ENCODE measurements at regions not wholly inside any gene's neighbourhood (a gene's known extent, or its start where the extent isn't known, plus 50 kb on each side); places are given as distances from the start of the nearest gene placed in this dataset.

DNA sequence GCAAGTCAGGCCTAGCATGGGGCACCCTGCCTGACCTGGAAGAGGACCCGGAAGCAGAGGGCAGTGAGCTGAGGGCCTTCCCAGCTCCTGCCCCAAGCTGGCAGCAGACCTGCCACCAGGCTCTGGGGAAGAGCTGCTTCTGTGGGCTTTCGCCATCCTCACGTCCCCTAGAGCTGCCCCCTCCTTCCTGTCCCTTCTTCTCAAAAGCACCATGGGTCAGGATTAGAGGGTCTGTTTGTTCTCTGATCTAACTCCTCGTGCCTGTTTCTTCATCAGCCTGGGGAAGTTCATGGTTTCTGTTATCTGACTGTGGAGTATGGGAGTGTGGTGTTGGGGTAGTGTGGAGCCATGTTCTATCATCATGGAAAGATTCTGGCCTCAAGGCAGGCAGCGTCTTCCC, 58.4 kb upstream of the POLG start:
- no peaks in the 10 kb centered on the region for H3K27me3 ChIP-seq (replicated peaks; ENCODE audit: control insufficient read depth, insufficient read depth, low read length)
- no peak overlapping the region for H3K4me3 ChIP-seq (replicated peaks; ENCODE audit: low read depth, low read length)
- H3K36me3 ChIP-seq (ENCODE audit: control insufficient read depth, insufficient read depth, low read length): no peaks in the 10 kb centered on the region
- DNase-seq (ENCODE audit: extremely low read depth, insufficient read length): no peak
- TF ChIP-seq, protein P1, sequence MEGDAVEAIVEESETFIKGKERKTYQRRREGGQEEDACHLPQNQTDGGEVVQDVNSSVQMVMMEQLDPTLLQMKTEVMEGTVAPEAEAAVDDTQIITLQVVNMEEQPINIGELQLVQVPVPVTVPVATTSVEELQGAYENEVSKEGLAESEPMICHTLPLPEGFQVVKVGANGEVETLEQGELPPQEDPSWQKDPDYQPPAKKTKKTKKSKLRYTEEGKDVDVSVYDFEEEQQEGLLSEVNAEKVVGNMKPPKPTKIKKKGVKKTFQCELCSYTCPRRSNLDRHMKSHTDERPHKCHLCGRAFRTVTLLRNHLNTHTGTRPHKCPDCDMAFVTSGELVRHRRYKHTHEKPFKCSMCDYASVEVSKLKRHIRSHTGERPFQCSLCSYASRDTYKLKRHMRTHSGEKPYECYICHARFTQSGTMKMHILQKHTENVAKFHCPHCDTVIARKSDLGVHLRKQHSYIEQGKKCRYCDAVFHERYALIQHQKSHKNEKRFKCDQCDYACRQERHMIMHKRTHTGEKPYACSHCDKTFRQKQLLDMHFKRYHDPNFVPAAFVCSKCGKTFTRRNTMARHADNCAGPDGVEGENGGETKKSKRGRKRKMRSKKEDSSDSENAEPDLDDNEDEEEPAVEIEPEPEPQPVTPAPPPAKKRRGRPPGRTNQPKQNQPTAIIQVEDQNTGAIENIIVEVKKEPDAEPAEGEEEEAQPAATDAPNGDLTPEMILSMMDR (IDR thresholded peaks at IDR 0.05; ENCODE audit: insufficient read depth, low read length, poor library complexity, severe bottlenecking): no peak

DNA sequence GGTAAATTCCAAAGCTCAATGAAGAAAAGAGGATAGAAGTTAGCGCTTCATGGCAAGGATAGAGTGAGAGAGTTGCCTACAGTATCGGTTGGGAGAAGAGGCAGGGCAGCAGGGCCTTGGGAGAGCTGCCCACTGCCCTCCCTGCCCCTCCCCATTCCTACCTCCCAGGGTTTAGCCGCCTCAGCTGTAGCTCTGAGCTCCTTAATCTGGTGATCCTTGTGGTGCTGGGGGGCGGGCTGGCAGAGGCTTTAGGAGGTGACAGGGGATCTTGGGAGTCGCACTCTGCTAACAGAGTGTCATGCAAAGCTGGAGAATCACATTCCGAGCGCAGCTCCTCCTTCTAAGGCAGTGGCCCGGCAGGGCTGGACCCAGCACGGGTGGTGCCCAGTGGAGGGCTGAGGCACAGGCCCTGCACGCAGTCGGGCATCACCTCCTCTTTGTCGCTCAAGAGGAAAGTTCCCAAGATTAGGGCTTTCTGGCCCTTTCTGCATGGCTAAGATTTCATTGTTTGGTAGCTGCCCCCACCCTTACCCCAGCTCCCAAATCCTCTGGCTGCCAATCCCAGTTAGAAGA, 57.1 kb upstream of the POLG start:
- H3K4me3 ChIP-seq (replicated peaks; ENCODE audit: low read depth, low read length): no peak overlapping the region
- H3K27me3 ChIP-seq (replicated peaks; ENCODE audit: control insufficient read depth, insufficient read depth, low read length): no peaks in the 10 kb centered on the region
- H3K36me3 ChIP-seq (ENCODE audit: control insufficient read depth, insufficient read depth, low read length): no peaks in the 10 kb centered on the region
- DNase-seq (ENCODE audit: extremely low read depth, insufficient read length): no peak
- TF ChIP-seq, protein P1 (IDR thresholded peaks at IDR 0.05; ENCODE audit: insufficient read depth, low read length, poor library complexity, severe bottlenecking): no peak

DNA sequence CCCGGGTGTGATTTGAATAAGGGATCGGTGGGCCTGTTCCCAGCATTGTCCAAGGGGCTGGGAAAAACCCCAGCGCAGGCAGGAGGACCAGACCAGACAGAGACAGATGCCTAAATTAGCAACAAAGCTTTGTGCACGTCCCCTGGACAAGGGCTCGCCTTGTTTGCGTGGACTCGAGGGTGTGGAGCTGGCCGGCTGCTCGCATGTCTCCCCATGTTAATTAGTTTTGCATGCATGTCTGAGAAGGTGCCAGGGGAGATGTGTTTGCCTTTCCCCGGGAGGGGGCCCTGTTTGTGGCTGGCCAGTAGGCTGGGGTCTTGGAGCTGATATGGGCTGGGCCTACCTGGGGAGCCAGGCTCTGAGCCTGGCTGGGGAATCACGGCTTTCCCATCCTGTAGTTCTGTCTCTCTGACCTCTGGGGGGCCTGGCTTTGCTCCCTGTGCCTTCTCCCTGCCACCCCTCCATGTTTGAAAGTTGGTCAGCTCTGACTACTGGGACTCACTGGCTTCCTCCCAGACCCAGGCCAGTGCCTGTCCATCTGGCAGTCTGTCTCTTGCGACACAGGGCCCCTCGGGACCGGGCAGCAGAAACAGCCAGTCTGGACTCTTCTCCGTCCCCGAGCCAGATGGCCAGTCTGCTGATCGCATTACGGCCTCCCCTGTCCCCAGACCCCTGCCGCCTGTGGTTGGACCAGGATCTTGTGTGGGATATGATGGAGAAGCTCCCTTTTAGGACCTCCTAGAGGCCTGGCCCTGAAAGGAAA, 55.4 kb upstream of the POLG start:
- Histone ChIP-seq H3K27me3 (replicated peaks; ENCODE audit: control insufficient read depth, insufficient read depth, low read length) (no peaks in the 10 kb centered on the region), H3K4me3 (replicated peaks; ENCODE audit: low read depth, low read length) (no peak overlapping the region), H3K36me3 (ENCODE audit: control insufficient read depth, insufficient read depth, low read length) (no peaks in the 10 kb centered on the region)
- no peak for DNase-seq (ENCODE audit: extremely low read depth, insufficient read length)
- TF ChIP-seq, protein P1 (IDR thresholded peaks at IDR 0.05; ENCODE audit: insufficient read depth, low read length, poor library complexity, severe bottlenecking): no peak

DNA sequence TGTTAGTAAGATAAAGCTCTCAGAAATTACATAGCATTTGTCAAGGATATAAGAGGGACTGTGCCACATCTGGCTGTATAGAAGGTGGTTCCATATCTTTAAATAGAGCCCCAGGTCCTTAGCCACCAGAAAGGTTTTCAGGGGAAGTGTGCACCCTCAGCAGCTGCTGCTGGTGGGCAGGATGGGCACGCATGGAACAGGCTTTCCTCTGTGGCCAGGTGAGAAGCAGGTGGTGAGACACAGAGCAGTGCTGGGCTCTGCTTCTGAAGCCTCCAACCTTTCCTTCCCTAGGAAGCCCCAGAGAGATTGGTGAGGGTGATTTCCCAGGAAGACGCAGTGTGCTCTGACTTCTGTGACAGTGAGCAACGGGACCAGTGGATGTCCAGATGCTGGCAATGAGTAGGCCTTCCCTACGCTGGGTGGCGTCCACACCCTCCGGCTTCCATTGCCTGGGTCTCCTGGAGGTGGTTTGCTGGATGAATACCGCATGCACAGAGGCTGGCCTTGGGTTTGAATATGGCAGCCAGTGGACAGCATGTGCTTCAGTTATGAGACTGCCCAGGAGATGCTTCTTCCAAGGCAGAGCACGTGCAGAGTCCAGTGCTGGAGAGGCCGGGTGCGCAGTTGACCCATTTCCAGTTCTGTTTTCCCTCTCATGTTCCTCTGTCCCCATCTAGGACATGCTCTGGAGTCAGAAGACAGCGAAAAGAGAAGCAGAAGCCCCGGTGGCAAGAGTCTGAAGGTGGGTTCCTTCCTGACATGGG, 52.7 kb upstream of the POLG start:
- Histone ChIP-seq H3K27me3 (replicated peaks; ENCODE audit: control insufficient read depth, insufficient read depth, low read length) (no peaks in the 10 kb centered on the region; the same call in 1 of the 2 replicates), H3K4me3 (replicated peaks; ENCODE audit: low read depth, low read length) (no peak overlapping the region), H3K36me3 (ENCODE audit: control insufficient read depth, insufficient read depth, low read length) (no peaks in the 10 kb centered on the region)
- TF ChIP-seq, protein P1 (IDR thresholded peaks at IDR 0.05; ENCODE audit: insufficient read depth, low read length, poor library complexity, severe bottlenecking): no peak
- no peak for DNase-seq (ENCODE audit: extremely low read depth, insufficient read length)

DNA sequence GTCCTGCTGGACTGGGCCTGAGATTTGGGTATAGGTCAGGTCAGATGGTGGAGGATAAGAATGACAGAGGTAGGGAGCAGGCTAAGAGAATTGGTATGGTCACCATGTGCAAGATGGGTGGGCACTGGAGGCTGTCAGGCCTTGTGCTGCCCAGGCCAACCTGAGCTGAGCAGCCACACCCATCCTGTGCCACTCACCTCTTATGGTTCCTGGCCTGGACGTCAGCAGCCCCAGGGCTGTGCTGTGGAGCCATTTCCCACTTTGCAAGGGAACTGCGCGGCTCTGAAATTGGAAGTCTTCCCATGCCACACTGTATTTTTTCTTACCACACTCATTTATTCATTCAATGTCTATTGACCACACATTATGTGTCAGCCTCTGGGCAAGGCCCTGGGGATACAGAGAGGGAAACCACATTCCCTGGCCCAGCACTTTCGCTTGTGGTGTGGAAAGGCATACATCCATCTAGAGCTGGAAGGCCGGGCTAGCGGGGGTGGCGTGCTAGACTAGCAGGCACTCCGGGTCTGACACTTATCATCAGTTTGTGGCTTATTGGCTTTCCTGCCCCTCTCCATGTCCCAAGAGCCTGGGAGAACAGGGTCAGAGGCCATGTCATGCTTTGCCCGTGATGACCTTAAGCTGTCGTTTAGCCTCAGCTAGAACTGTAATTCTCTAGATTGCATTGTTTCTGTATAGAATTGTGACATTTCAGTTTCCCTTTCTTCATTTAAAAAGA, 51.1 kb upstream of the POLG start:
- DNase-seq (ENCODE audit: extremely low read depth, insufficient read length): no peak
- TF ChIP-seq, protein P1 (IDR thresholded peaks at IDR 0.05; ENCODE audit: insufficient read depth, low read length, poor library complexity, severe bottlenecking): no peak
- no peaks in the 10 kb centered on the region; the same call in 1 of the 2 replicates for H3K27me3 ChIP-seq (replicated peaks; ENCODE audit: control insufficient read depth, insufficient read depth, low read length)
- no peak overlapping the region for H3K4me3 ChIP-seq (replicated peaks; ENCODE audit: low read depth, low read length)
- H3K36me3 ChIP-seq (ENCODE audit: control insufficient read depth, insufficient read depth, low read length): no peaks in the 10 kb centered on the region
